Endodermal cell (in vitro differentiated cells): ENCODE measurements at regions not wholly inside any gene's neighbourhood (a gene's known extent, or its start where the extent isn't known, plus 50 kb on each side); places are given as distances from the start of the nearest gene placed in this dataset.

ENCODE experiments used
- DNase-seq: peaks from one replicate; pipeline ENCODE4 v3.0.0-alpha.2; 2017
- H3K27ac ChIP-seq: 2 replicates; pipeline ENCODE4 v1.5.1; 2013; ENCODE audit warnings: mild to moderate bottlenecking, low read depth, low read length, moderate library complexity
- H3K27me3 ChIP-seq: 2 replicates; pipeline ENCODE4 v1.6.1; 2013; ENCODE audit warnings: mild to moderate bottlenecking, low read length, moderate library complexity; ENCODE audit not compliant: insufficient read depth, control insufficient read depth, poor library complexity, severe bottlenecking
- H3K36me3 ChIP-seq: 2 replicates; pipeline ENCODE4 v1.7.0; 2013; ENCODE audit warnings: mild to moderate bottlenecking, low read length, moderate library complexity; ENCODE audit not compliant: control insufficient read depth, insufficient read depth
- H3K4me1 ChIP-seq: one replicate; pipeline ENCODE4 v1.7.0; 2013; ENCODE audit warnings: low read length; ENCODE audit not compliant: control insufficient read depth, insufficient read depth
- H3K4me3 ChIP-seq: 2 replicates; pipeline ENCODE4 v1.5.1; 2013; ENCODE audit warnings: mild to moderate bottlenecking, low read length, moderate library complexity
- H3K9ac ChIP-seq: 2 replicates; pipeline ENCODE4 v1.6.1; 2013; ENCODE audit warnings: mild to moderate bottlenecking, low read length, moderate library complexity; ENCODE audit not compliant: poor library complexity, severe bottlenecking; ENCODE audit errors: extremely low read depth
- H3K9me3 ChIP-seq: 2 replicates; pipeline ENCODE4 v1.6.1; 2013; ENCODE audit warnings: mild to moderate bottlenecking, low read length, moderate library complexity; ENCODE audit not compliant: control insufficient read depth
- H3K27ac Mint-ChIP-seq: 2 replicates; pipeline ENCODE4 v1.8.0; 2020; ENCODE audit warnings: mixed read lengths
- H3K27me3 Mint-ChIP-seq: 2 replicates; pipeline ENCODE4 v1.8.0; 2021; ENCODE audit warnings: mild to moderate bottlenecking, mixed read lengths; ENCODE audit not compliant: insufficient read depth
- H3K36me3 Mint-ChIP-seq: 2 replicates; pipeline ENCODE4 v1.8.0; 2020; ENCODE audit warnings: low read depth, mixed read lengths
- H3K4me1 Mint-ChIP-seq: 2 replicates; pipeline ENCODE4 v1.8.0; 2020; ENCODE audit warnings: mixed read lengths
- H3K4me3 Mint-ChIP-seq: 2 replicates; pipeline ENCODE4 v1.8.0; 2020; ENCODE audit warnings: mild to moderate bottlenecking, moderate library complexity, mixed read lengths
- H3K9me3 Mint-ChIP-seq: 2 replicates; pipeline ENCODE4 v1.8.0; 2020; ENCODE audit warnings: mild to moderate bottlenecking, mixed read lengths
- WGBS, 2 experiments: methylation state at CpG; one replicate each; pipeline versions ENCODE4 v1.1.5 to v1.1.7; 2013; ENCODE audit warnings: missing lambda C conversion rate in 2 of 2, mixed read lengths in 1 of 2; ENCODE audit not compliant: insufficient coverage in 1 of 2, insufficient read length in 1 of 2; 5-methylcytosine and 5-hydroxymethylcytosine counted together
- TF ChIP-seq, protein P1 (sequence below): fragments of 200-600 bp; sonication (generic); conservative IDR thresholded peaks from 2 replicates; pipeline ENCODE4 v1.5.0; 2021; ENCODE audit warnings: antibody characterized with exemption, mild to moderate bottlenecking

DNA sequence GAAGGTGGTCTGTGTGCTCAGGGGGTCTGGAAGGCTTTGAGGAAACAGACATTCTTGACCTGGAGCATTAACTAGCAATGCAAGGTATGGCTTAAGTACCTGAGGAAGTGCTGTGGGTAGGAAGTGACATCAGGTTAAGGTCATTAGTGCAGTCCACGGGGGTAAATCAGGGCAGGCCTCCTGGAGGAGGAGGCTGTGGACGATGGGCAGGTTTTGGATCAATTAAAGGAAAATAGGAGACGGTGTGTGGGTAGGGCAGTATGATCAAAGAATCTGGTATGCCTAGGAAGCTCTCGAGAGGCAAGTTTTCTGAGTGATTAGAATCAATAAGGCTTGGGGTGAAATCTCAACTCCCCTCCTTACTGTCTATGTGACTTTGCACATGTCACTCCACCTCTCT lies 295.3 kb downstream of the AACS start:
- Mint-ChIP-seq H3K36me3 (peaks cover 3% of the 10 kb centered on the region), H3K27me3 (no peaks in the 10 kb centered on the region), H3K9me3 (peaks cover 7% of the 10 kb centered on the region), H3K4me3 (no peak overlapping the region), H3K27ac (no peak overlapping the region), H3K4me1 (peaks cover under 1% of the 10 kb centered on the region)
- no peak for DNase-seq
- H3K36me3 ChIP-seq: no peaks in the 10 kb centered on the region
- no peaks in the 10 kb centered on the region for H3K27me3 ChIP-seq
- H3K4me1 ChIP-seq: no peaks in the 10 kb centered on the region
- H3K9me3 ChIP-seq: no peaks in the 10 kb centered on the region
- 87 to 100% methylated on average over 3 to 4 of the region's 4 CpGs for WGBS, 2 experiments
- H3K27ac ChIP-seq: no peak overlapping the region
- no peak overlapping the region for H3K4me3 ChIP-seq
- TF ChIP-seq, protein P1, sequence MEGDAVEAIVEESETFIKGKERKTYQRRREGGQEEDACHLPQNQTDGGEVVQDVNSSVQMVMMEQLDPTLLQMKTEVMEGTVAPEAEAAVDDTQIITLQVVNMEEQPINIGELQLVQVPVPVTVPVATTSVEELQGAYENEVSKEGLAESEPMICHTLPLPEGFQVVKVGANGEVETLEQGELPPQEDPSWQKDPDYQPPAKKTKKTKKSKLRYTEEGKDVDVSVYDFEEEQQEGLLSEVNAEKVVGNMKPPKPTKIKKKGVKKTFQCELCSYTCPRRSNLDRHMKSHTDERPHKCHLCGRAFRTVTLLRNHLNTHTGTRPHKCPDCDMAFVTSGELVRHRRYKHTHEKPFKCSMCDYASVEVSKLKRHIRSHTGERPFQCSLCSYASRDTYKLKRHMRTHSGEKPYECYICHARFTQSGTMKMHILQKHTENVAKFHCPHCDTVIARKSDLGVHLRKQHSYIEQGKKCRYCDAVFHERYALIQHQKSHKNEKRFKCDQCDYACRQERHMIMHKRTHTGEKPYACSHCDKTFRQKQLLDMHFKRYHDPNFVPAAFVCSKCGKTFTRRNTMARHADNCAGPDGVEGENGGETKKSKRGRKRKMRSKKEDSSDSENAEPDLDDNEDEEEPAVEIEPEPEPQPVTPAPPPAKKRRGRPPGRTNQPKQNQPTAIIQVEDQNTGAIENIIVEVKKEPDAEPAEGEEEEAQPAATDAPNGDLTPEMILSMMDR: no peak
- no peak overlapping the region for H3K9ac ChIP-seq

DNA sequence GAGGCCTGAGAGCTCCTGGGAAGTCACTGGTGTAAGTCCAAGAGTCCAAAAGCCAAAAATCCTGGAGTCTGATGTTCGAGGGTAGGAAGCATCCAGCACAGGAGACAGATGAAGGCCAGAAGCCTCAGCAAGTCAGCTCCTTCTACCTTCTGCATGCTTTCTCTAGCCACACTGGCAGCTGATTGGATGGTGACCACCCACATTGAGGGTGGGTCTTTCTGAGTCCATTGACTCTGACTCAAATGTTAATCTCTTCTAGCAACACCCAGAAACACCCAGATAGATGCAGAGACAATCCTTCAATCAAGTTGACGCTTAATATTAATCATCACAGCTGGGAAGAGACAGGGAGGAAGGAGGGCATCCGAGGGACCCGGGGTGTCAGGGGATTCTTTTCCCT lies 305.8 kb downstream of the AACS start:
- Mint-ChIP-seq H3K27ac (no peak overlapping the region), H3K36me3 (no peaks in the 10 kb centered on the region), H3K9me3 (no peaks in the 10 kb centered on the region), H3K4me3 (no peak overlapping the region), H3K27me3 (no peaks in the 10 kb centered on the region), H3K4me1 (no peaks in the 10 kb centered on the region)
- Histone ChIP-seq H3K36me3 (no peaks in the 10 kb centered on the region), H3K4me1 (no peaks in the 10 kb centered on the region), H3K4me3 (no peak overlapping the region), H3K27me3 (no peaks in the 10 kb centered on the region), H3K9ac (no peak overlapping the region), H3K9me3 (no peaks in the 10 kb centered on the region), H3K27ac (no peak overlapping the region)
- no peak for DNase-seq
- 83 to 89% methylated on average over 1 to 4 of the region's 4 CpGs for WGBS, 2 experiments
- TF ChIP-seq, protein P1: no peak

DNA sequence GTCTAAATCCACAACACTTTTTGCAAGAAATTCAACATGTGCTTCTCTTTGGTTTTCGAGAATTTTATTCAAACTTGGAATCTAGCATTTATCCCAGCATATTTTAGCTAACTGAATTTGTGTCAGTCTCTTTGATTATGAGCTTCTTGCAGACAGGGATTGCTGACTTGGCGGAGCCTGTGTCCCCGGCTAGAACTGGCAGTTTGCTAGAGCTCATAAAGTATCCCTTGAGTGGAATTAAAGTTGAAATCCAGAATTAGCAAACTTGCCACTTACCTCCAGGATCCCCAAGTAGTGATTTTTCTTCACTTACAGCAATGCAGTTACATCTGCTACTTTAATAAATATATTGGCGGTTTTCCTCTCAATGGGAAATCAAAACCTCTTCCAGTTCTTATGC lies 306.9 kb downstream of the AACS start:
- WGBS, 2 experiments: 85 to 92% methylated on average over 2 to 4 of the region's 4 CpGs

More for the DNA sequence above, 306.9 kb downstream of the AACS start:
- H3K4me3 ChIP-seq: no peak overlapping the region
- Mint-ChIP-seq H3K27ac (no peak overlapping the region), H3K4me3 (no peak overlapping the region), H3K9me3 (no peaks in the 10 kb centered on the region), H3K36me3 (no peaks in the 10 kb centered on the region), H3K27me3 (no peaks in the 10 kb centered on the region), H3K4me1 (no peaks in the 10 kb centered on the region)
- no peak for DNase-seq
- H3K9ac ChIP-seq: no peak overlapping the region
- no peaks in the 10 kb centered on the region for H3K4me1 ChIP-seq
- no peaks in the 10 kb centered on the region for H3K27me3 ChIP-seq
- H3K9me3 ChIP-seq: no peaks in the 10 kb centered on the region
- H3K27ac ChIP-seq: no peak overlapping the region
- H3K36me3 ChIP-seq: no peaks in the 10 kb centered on the region
- TF ChIP-seq, protein P1: no peak
